ENCODE measurements at regions not wholly inside any gene's neighbourhood (a gene's known extent, or its start where the extent isn't known, plus 50 kb on each side); places are given as distances from the start of the nearest gene placed in this dataset.

DNA sequence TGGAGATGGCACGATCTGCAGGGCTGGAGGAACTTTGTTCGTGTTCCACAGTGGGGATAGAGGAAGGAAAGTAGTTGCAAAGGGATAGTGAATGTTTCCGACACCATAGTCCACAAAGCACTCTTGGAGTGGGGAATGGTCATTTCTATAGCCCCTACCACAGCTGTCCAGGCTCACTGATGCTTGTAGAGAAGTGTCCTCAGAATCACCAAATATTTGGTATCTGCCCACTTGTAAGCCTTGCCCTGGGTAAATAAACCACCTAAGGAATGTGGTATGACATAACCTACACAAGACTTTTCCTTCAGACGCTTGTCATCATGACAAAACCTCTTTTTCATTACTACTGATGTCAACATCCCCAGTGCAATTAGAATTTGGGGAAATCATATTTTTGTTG, 686.5 kb upstream of the ARGLU1 start:
- Histone ChIP-seq H3K27ac (no peak overlapping the region), H3K4me1 (no peaks in the 10 kb centered on the region), H3K27me3 (no peaks in the 10 kb centered on the region), H3K9me3 (no peaks in the 10 kb centered on the region), H3K4me3 (no peak overlapping the region), H3K36me3 (no peaks in the 10 kb centered on the region)
- DNase-seq, result no peak
- no peak for TF ChIP-seq POLR2A (IDR thresholded peaks at IDR 0.05)
- TF ChIP-seq, protein P1, sequence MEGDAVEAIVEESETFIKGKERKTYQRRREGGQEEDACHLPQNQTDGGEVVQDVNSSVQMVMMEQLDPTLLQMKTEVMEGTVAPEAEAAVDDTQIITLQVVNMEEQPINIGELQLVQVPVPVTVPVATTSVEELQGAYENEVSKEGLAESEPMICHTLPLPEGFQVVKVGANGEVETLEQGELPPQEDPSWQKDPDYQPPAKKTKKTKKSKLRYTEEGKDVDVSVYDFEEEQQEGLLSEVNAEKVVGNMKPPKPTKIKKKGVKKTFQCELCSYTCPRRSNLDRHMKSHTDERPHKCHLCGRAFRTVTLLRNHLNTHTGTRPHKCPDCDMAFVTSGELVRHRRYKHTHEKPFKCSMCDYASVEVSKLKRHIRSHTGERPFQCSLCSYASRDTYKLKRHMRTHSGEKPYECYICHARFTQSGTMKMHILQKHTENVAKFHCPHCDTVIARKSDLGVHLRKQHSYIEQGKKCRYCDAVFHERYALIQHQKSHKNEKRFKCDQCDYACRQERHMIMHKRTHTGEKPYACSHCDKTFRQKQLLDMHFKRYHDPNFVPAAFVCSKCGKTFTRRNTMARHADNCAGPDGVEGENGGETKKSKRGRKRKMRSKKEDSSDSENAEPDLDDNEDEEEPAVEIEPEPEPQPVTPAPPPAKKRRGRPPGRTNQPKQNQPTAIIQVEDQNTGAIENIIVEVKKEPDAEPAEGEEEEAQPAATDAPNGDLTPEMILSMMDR (IDR thresholded peaks at IDR 0.05), result no peak
- intact Hi-C loops (cut with DNase I), result no loop called here
- 67 to 82% methylated on average over 4 of the region's 4 CpGs for WGBS, 2 donors

DNA sequence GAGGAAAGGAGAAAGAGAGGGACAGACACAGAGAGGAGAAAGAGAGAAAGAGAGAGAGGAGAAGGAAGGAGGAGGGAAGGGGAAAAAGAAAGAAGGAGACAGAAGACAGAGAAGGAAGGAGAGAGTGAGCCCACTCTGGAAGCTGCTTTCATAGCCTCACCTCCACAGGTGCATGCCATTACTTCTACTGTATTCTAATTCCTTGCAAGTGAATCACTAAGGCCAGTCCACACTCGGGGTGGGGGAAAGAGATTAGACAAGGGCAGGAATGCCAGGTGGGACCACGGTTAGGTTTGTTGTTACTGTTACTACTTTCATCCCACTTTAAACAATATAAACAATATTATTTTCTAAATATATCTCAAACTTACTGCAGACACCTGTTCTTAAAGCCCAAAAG, 684.5 kb upstream of the ARGLU1 start:
- intact Hi-C loops (cut with DNase I), result no loop called here
- Histone ChIP-seq H3K4me3 (no peak overlapping the region), H3K27ac (no peak overlapping the region), H3K27me3 (no peaks in the 10 kb centered on the region), H3K9me3 (no peaks in the 10 kb centered on the region), H3K4me1 (no peaks in the 10 kb centered on the region), H3K36me3 (no peaks in the 10 kb centered on the region)
- WGBS, 2 donors, result 53 to 57% methylated on average over 2 of the region's 2 CpGs
- no peak for DNase-seq
- TF ChIP-seq POLR2A (IDR thresholded peaks at IDR 0.05), result no peak
- TF ChIP-seq, protein P1 (IDR thresholded peaks at IDR 0.05), result no peak

DNA sequence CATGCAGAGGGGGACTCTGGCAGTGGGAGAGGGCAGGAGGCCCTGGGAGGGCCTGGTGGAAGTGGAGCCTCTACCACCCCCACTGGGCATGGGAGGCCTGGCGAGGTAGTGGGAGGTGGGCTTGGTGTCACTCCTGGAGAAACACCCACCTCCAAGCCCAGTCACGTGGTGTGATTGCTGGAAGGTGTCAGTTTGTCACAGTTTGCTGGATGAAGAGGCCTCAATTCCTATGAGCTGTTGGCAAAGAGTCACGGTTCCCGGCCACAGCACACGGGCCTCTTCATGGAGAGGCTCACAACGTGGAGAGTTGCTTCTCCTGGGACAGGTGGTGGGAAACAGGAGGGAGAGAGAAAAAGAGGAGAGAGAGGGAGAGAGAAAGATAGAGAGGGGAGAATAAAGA, 684.1 kb upstream of the ARGLU1 start:
- H3K27ac ChIP-seq, result no peak overlapping the region

DNA sequence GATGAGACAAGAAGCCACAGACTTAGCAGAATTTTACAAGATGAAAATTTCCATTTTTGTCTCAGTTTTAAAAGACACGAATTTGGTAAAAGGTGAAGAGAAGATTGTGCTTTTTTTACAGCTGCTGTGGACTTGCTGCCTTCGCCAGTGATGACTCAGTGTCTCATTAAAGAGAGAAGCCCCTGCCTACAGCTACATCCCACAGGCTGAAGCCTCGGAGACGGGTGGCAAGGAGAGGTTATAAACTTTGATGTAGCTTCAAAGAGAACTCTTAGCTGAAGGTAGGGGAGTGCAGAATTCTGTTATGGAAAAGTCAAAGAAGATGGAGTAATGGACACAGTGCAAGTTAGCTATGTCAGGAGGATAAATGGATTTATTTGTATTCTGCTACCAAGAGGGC, 683.4 kb upstream of the ARGLU1 start:
- no peak for DNase-seq
- TF ChIP-seq, protein P1 (IDR thresholded peaks at IDR 0.05), result no peak
- TF ChIP-seq POLR2A (IDR thresholded peaks at IDR 0.05), result no peak
- no peaks in the 10 kb centered on the region for H3K36me3 ChIP-seq
- no peak overlapping the region for H3K27ac ChIP-seq
- no peaks in the 10 kb centered on the region for H3K4me1 ChIP-seq
- no peaks in the 10 kb centered on the region for H3K9me3 ChIP-seq
- no peaks in the 10 kb centered on the region for H3K27me3 ChIP-seq
- H3K4me3 ChIP-seq, result no peak overlapping the region
- 63 to 69% methylated on average over 4 of the region's 4 CpGs for whole genome bisulfite sequencing, 2 donors
- intact Hi-C loops (cut with DNase I), result no loop called here

More for the DNA sequence above, 684.1 kb upstream of the ARGLU1 start:
- 40 to 55% methylated on average over 4 to 5 of the region's 6 CpGs for WGBS, 2 donors
- no peak overlapping the region for H3K4me3 ChIP-seq
- H3K9me3 ChIP-seq, result no peaks in the 10 kb centered on the region
- H3K27me3 ChIP-seq, result no peaks in the 10 kb centered on the region
- no peaks in the 10 kb centered on the region for H3K4me1 ChIP-seq
- TF ChIP-seq, protein P1 (IDR thresholded peaks at IDR 0.05), result no peak
- no peak for TF ChIP-seq POLR2A (IDR thresholded peaks at IDR 0.05)
- no peak for DNase-seq
- no peaks in the 10 kb centered on the region for H3K36me3 ChIP-seq
- intact Hi-C loops (cut with DNase I), result no loop called here

DNA sequence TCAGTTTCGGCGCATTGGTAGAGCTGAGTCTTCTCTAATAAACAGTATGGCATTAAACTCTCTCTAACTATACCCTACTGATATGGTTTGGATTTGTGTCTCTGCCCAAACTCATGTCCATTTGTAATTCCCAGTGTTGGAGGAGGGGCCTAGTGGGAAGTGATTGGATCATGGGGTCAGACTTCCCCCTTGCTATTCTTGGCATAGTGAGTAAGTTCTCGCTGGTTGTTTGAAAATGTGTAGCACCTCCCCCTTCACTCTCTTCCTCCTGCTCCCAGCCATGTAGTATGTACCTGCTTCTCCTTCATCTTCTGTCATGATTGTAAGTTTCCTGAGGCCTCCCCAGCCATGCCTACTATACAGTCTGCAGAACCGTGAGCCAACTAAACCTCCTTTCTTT, 682.7 kb upstream of the ARGLU1 start:
- DNase-seq, result no peak
- Histone ChIP-seq H3K27ac (no peak overlapping the region), H3K4me3 (no peak overlapping the region), H3K9me3 (no peaks in the 10 kb centered on the region), H3K36me3 (no peaks in the 10 kb centered on the region), H3K4me1 (no peaks in the 10 kb centered on the region), H3K27me3 (no peaks in the 10 kb centered on the region)
- intact Hi-C loops (cut with DNase I), result no loop called here
- TF ChIP-seq, protein P1 (IDR thresholded peaks at IDR 0.05), result no peak
- TF ChIP-seq POLR2A (IDR thresholded peaks at IDR 0.05), result no peak
- WGBS, 2 donors, result 66 to 70% methylated on average over 4 of the region's 4 CpGs
